ENCODE measurements at regions not wholly inside any gene's neighbourhood (a gene's known extent, or its start where the extent isn't known, plus 50 kb on each side); places are given as distances from the start of the nearest gene placed in this dataset.

- no peaks in the 10 kb centered on the region for H3K27me3 Mint-ChIP-seq (ENCODE audit: unreplicated experiment)
- no peaks in the 10 kb centered on the region for H3K4me1 Mint-ChIP-seq (ENCODE audit: low read depth, unreplicated experiment)
- DNase-seq = no peak
- H3K27ac Mint-ChIP-seq (ENCODE audit: unreplicated experiment) = no peak overlapping the region
- intact Hi-C loops (cut with micrococcal nuclease; ENCODE audit: unreplicated experiment) = no loop called here
- CTCF ChIA-PET = interaction anchor here (0.6 to 0.7 kb wide), 2 partner anchors 319 to 321 kb away, joined by 3 to 4 read pairs; no protein-coding TSS in a partner anchor
- no peaks in the 10 kb centered on the region for H3K36me3 Mint-ChIP-seq (ENCODE audit: insufficient read depth, unreplicated experiment)
- BruUV-seq (replicated peaks) = no TSS peak
- TF ChIP-seq, protein P1, sequence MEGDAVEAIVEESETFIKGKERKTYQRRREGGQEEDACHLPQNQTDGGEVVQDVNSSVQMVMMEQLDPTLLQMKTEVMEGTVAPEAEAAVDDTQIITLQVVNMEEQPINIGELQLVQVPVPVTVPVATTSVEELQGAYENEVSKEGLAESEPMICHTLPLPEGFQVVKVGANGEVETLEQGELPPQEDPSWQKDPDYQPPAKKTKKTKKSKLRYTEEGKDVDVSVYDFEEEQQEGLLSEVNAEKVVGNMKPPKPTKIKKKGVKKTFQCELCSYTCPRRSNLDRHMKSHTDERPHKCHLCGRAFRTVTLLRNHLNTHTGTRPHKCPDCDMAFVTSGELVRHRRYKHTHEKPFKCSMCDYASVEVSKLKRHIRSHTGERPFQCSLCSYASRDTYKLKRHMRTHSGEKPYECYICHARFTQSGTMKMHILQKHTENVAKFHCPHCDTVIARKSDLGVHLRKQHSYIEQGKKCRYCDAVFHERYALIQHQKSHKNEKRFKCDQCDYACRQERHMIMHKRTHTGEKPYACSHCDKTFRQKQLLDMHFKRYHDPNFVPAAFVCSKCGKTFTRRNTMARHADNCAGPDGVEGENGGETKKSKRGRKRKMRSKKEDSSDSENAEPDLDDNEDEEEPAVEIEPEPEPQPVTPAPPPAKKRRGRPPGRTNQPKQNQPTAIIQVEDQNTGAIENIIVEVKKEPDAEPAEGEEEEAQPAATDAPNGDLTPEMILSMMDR (IDR thresholded peaks at IDR 0.05; ENCODE audit: unreplicated experiment) = no peak
- peaks cover 2% of the 10 kb centered on the region for H3K9me3 Mint-ChIP-seq (ENCODE audit: low read depth, unreplicated experiment)
- H3K4me3 Mint-ChIP-seq (ENCODE audit: low read depth, unreplicated experiment) = no peak overlapping the region
These were observed 266.0 kb downstream of the ZNF621 start for GRCh38 chr3:40790746-40791145.

DNA sequence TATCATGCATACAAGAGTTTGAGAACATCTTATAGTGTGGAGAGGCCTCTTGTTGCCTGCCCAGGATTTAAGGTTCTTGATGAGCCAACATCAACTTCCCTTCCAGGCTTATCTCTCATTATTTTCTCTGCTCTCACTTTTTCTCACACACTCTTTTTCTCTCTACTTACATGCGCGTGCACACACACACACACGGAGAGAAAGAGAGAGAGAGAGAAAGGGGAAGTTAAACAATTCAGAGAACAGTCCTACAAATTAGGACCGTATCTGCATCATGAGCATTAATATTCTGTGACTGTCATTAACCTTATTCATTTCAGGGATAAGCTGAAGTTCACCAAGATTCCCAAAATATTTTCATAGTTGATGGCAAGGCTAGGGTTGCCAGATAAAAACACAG is 269.0 kb downstream of the ZNF621 start:
- H3K4me1 Mint-ChIP-seq (ENCODE audit: low read depth, unreplicated experiment) = no peaks in the 10 kb centered on the region
- DNase-seq = no peak
- intact Hi-C loops (cut with micrococcal nuclease; ENCODE audit: unreplicated experiment) = no loop called here
- no peaks in the 10 kb centered on the region for H3K9me3 Mint-ChIP-seq (ENCODE audit: low read depth, unreplicated experiment)
- no peak overlapping the region for H3K4me3 Mint-ChIP-seq (ENCODE audit: low read depth, unreplicated experiment)
- H3K36me3 Mint-ChIP-seq (ENCODE audit: insufficient read depth, unreplicated experiment) = no peaks in the 10 kb centered on the region
- no peak overlapping the region for H3K27ac Mint-ChIP-seq (ENCODE audit: unreplicated experiment)
- BruUV-seq (replicated peaks) = no TSS peak
- CTCF ChIA-PET = no interaction called here
- H3K27me3 Mint-ChIP-seq (ENCODE audit: unreplicated experiment) = no peaks in the 10 kb centered on the region
- TF ChIP-seq, protein P1 (IDR thresholded peaks at IDR 0.05; ENCODE audit: unreplicated experiment) = no peak

DNA sequence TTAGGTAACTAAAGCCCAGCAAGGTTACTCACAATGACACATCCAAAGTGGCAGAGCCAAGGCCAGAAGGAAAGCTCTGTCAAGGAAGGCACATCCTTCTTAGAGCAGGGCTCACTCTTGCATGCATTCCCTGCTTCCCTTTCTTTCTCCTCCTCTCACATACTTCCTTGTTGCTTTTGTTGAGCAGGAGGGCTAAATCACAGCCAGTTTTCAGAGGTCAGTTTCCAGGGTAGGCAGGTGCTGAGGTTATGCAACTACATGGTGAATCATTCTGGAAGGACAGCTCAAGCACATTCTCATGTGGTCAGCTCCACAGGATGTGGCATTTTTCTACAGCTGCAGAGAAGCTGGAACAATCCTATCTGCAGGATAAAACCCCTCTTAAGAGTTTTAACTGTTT is 275.6 kb downstream of the ZNF621 start:
- H3K27ac Mint-ChIP-seq (ENCODE audit: unreplicated experiment) = peak overlapping the region; percentile 63
- no peaks in the 10 kb centered on the region for H3K27me3 Mint-ChIP-seq (ENCODE audit: unreplicated experiment)
- intact Hi-C loops (cut with micrococcal nuclease; ENCODE audit: unreplicated experiment) = no loop called here
- DNase-seq = peak; percentile 56
- BruUV-seq (replicated peaks) = no TSS peak
- CTCF ChIA-PET = no interaction called here
- H3K4me3 Mint-ChIP-seq (ENCODE audit: low read depth, unreplicated experiment) = no peak overlapping the region
- H3K9me3 Mint-ChIP-seq (ENCODE audit: low read depth, unreplicated experiment) = peaks cover 3% of the 10 kb centered on the region
- no peaks in the 10 kb centered on the region for H3K36me3 Mint-ChIP-seq (ENCODE audit: insufficient read depth, unreplicated experiment)
- TF ChIP-seq, protein P1 (IDR thresholded peaks at IDR 0.05; ENCODE audit: unreplicated experiment) = no peak
- peaks cover 9% of the 10 kb centered on the region for H3K4me1 Mint-ChIP-seq (ENCODE audit: low read depth, unreplicated experiment)

- TF ChIP-seq, protein P1 (IDR thresholded peaks at IDR 0.05; ENCODE audit: unreplicated experiment) = no peak
- peak overlapping the region; percentile 12 for H3K27ac Mint-ChIP-seq (ENCODE audit: unreplicated experiment)
- H3K27me3 Mint-ChIP-seq (ENCODE audit: unreplicated experiment) = no peaks in the 10 kb centered on the region
- DNase-seq = no peak
- CTCF ChIA-PET = no interaction called here
- intact Hi-C loops (cut with micrococcal nuclease; ENCODE audit: unreplicated experiment) = no loop called here
- H3K4me3 Mint-ChIP-seq (ENCODE audit: low read depth, unreplicated experiment) = no peak overlapping the region
- H3K4me1 Mint-ChIP-seq (ENCODE audit: low read depth, unreplicated experiment) = peaks cover 9% of the 10 kb centered on the region
- BruUV-seq (replicated peaks) = no TSS peak
- peaks cover 3% of the 10 kb centered on the region for H3K9me3 Mint-ChIP-seq (ENCODE audit: low read depth, unreplicated experiment)
- H3K36me3 Mint-ChIP-seq (ENCODE audit: insufficient read depth, unreplicated experiment) = no peaks in the 10 kb centered on the region
These were observed 276.6 kb downstream of the ZNF621 start for GRCh38 chr3:40801284-40801741.

Data from Calu3 (cell line).